ENCODE measurements at regions not wholly inside any gene's neighbourhood (a gene's known extent, or its start where the extent isn't known, plus 50 kb on each side); places are given as distances from the start of the nearest gene placed in this dataset.

DNA sequence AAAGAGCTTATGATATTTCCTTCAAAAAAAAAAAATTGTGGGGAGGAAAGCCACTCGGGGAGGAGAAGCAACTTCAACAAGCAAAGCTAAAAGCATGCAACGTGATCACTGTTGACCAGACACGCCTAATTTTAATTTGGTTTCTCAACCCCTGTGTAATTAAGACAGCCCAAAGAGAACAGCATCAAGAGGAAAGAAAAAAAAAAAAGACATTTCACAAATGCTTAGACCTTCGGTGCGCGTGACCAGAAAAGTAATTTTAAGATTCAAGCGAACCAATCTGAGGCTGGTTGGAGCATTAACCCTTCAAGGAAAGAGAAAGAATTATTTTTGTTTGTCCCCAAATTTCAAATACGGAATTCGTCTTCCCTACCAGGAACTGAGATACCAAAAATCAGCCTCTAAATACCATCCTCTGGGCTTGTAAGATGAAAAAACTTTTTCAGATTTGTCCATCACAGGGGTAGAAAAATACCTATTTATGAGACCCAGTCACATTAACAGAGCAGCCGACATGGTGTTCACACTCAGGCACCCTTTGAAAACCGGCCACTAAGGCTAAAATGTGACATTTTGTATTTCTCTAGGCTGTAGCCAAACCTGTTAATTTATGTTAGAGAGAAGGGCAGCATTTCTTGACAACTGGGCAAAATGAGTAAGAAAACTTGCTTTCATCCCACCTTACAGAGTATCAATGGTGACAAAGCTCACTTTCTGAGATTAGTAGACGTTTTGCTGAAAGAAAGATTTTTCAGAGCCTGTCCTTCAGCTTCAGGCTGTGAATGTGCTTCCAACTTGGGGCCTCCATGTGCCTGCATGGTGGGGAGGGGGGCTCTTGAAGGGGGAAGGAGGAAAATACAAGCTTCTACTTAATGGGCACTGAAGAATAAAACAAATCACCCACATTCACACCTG lies 179.9 kb upstream of the KLF14 start:
- Histone ChIP-seq H3K4me2 (ENCODE audit: control insufficient read depth, extremely low read depth, insufficient read depth, low read depth, low read length) (peak overlapping the region; percentile 75), H3K36me3 (ENCODE audit: control insufficient read depth in 2 of 2, extremely low read depth in 1 of 2, insufficient read depth in 2 of 2, low read length in 2 of 2) (peaks cover 15 to 31% of the 10 kb centered on the region in 2 experiments), H3K4me1 (ENCODE audit: control insufficient read depth, extremely low read depth, insufficient read depth, low read length) (peaks cover 66% of the 10 kb centered on the region), H3K9ac (ENCODE audit: control insufficient read depth, extremely low read depth, insufficient read depth, low read length) (peak overlapping the region; percentile 98), H3K4me3 (ENCODE audit: control insufficient read depth in 2 of 3, extremely low read depth in 1 of 3, insufficient read depth in 2 of 3, low read depth in 1 of 3, low read length in 3 of 3) (peak overlapping the region; percentile 26 to 63 (median 59)), H3K9me3 (ENCODE audit: control insufficient read depth, low read depth, low read length) (no peaks in the 10 kb centered on the region), H4K20me1 (ENCODE audit: control insufficient read depth, extremely low read depth, insufficient read depth, low read length) (peaks cover 5% of the 10 kb centered on the region), H3K27me3 (ENCODE audit: control insufficient read depth, extremely low read depth, insufficient read depth, low read length) (no peaks in the 10 kb centered on the region), H3K79me2 (ENCODE audit: control insufficient read depth, insufficient read depth, low read length) (peaks cover 59% of the 10 kb centered on the region), H2AFZ (ENCODE audit: control insufficient read depth, low read length) (no peak overlapping the region), H3K9me1 (ENCODE audit: control insufficient read depth, extremely low read depth, insufficient read depth, low read length) (no peaks in the 10 kb centered on the region), H3K27ac (ENCODE audit: control insufficient read depth, insufficient read depth, low read length) (peak overlapping the region; percentile 100)
- FAIRE-seq (no peak), DNase-seq (ENCODE audit: low read depth, low spot score) (no peak)
- dilution Hi-C loops (cut with MboI; ENCODE audit: extremely low pct_ligation_motif_present, low sequenced_read_pairs) = no loop called here
- no peak for TF ChIP-seq EZH2 (IDR thresholded peaks at IDR 0.05; ENCODE audit: low read length)
- TF ChIP-seq, protein P1, sequence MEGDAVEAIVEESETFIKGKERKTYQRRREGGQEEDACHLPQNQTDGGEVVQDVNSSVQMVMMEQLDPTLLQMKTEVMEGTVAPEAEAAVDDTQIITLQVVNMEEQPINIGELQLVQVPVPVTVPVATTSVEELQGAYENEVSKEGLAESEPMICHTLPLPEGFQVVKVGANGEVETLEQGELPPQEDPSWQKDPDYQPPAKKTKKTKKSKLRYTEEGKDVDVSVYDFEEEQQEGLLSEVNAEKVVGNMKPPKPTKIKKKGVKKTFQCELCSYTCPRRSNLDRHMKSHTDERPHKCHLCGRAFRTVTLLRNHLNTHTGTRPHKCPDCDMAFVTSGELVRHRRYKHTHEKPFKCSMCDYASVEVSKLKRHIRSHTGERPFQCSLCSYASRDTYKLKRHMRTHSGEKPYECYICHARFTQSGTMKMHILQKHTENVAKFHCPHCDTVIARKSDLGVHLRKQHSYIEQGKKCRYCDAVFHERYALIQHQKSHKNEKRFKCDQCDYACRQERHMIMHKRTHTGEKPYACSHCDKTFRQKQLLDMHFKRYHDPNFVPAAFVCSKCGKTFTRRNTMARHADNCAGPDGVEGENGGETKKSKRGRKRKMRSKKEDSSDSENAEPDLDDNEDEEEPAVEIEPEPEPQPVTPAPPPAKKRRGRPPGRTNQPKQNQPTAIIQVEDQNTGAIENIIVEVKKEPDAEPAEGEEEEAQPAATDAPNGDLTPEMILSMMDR (optimal IDR thresholded peaks at IDR 0.05 in 1 of 3, IDR thresholded peaks at IDR 0.05 in 1 of 3, conservative IDR thresholded peaks at IDR 0.05 in 1 of 3; ENCODE audit: extremely low read depth in 1 of 3, insufficient read depth in 2 of 3, low read length in 3 of 3) = no peak

DNA sequence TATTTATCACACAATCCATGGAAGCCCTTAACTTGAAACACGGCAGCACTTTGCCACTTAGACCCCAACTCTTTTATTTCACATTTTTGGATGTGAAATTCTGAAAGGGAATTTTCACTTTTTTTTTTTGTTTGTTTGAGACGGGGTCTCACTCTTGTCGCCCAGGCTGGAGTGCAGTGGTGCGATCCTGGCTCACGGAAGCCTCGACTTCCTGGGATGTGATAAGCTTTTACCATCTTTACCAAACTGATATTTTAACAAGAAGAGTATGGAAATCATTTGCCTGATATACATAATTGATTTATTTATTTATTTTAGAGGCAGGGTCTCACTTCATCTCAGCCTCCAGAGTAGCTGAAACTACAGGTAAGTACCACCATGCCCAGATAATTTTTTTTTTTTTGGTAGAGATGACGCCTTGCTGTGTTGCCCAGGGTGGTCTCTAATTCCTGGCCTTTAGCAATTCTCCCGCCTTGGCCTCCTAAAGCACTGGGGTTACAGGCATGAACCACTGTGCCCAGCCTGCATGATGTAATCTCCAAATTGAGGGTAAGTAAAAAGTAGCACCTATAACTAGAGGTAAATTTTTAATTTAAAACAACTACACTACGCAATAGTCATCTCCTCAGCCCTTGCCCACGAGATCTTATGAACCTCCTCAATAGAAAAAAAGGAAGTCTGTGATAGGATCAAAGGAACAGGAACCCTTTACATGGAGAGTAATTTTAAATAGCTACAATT lies 180.7 kb upstream of the KLF14 start:
- FAIRE-seq = no peak
- H3K4me1 ChIP-seq (ENCODE audit: control insufficient read depth, extremely low read depth, insufficient read depth, low read length) = peaks cover 64% of the 10 kb centered on the region

More for the DNA sequence above, 180.7 kb upstream of the KLF14 start:
- H3K36me3 ChIP-seq (ENCODE audit: control insufficient read depth in 2 of 2, extremely low read depth in 1 of 2, insufficient read depth in 2 of 2, low read length in 2 of 2) = peaks cover 9 to 23% of the 10 kb centered on the region in 2 experiments
- dilution Hi-C loops (cut with MboI; ENCODE audit: extremely low pct_ligation_motif_present, low sequenced_read_pairs) = no loop called here
- TF ChIP-seq, protein P1 (optimal IDR thresholded peaks at IDR 0.05 in 1 of 3, IDR thresholded peaks at IDR 0.05 in 1 of 3, conservative IDR thresholded peaks at IDR 0.05 in 1 of 3; ENCODE audit: extremely low read depth in 1 of 3, insufficient read depth in 2 of 3, low read length in 3 of 3) = no peak
- no peak for TF ChIP-seq EZH2 (IDR thresholded peaks at IDR 0.05; ENCODE audit: low read length)
- no peaks in the 10 kb centered on the region for H3K9me3 ChIP-seq (ENCODE audit: control insufficient read depth, low read depth, low read length)
- H2AFZ ChIP-seq (ENCODE audit: control insufficient read depth, low read length) = no peak overlapping the region
- peak overlapping the region; percentile 98 for H3K9ac ChIP-seq (ENCODE audit: control insufficient read depth, extremely low read depth, insufficient read depth, low read length)
- peaks cover 58% of the 10 kb centered on the region for H3K79me2 ChIP-seq (ENCODE audit: control insufficient read depth, insufficient read depth, low read length)
- DNase-seq (ENCODE audit: low read depth, low spot score) = no peak
- no peaks in the 10 kb centered on the region for H4K20me1 ChIP-seq (ENCODE audit: control insufficient read depth, extremely low read depth, insufficient read depth, low read length)
- peak overlapping the region; percentile 100 for H3K27ac ChIP-seq (ENCODE audit: control insufficient read depth, insufficient read depth, low read length)
- peak overlapping the region; percentile 79 for H3K4me2 ChIP-seq (ENCODE audit: control insufficient read depth, extremely low read depth, insufficient read depth, low read depth, low read length)
- H3K4me3 ChIP-seq (ENCODE audit: control insufficient read depth in 2 of 3, extremely low read depth in 1 of 3, insufficient read depth in 2 of 3, low read depth in 1 of 3, low read length in 3 of 3) = peak overlapping the region in 1 of 3 experiments; percentile 59
- no peaks in the 10 kb centered on the region for H3K27me3 ChIP-seq (ENCODE audit: control insufficient read depth, extremely low read depth, insufficient read depth, low read length)
- no peaks in the 10 kb centered on the region for H3K9me1 ChIP-seq (ENCODE audit: control insufficient read depth, extremely low read depth, insufficient read depth, low read length)

Measured in keratinocyte (primary cell).